ENCODE measurements at regions not wholly inside any gene's neighbourhood (a gene's known extent, or its start where the extent isn't known, plus 50 kb on each side); places are given as distances from the start of the nearest gene placed in this dataset.

GRCh38 chr10:21171936-21172541 lies 274.9 kb upstream of the NEBL start:
- Histone ChIP-seq H3K9ac (ENCODE audit: low read length) (no peak overlapping the region), H3K36me3 (ENCODE audit: control insufficient read depth, low read depth, low read length) (no peaks in the 10 kb centered on the region), H3K4me3 (ENCODE audit: low read length) (peak overlapping the region; percentile 68), H3K9me3 (ENCODE audit: control insufficient read depth, low read depth, low read length) (no peaks in the 10 kb centered on the region), H3K27ac (ENCODE audit: low read length) (no peak overlapping the region), H3K27me3 (ENCODE audit: control insufficient read depth, insufficient read depth, low read length) (peaks cover 49% of the 10 kb centered on the region), H3K4me1 (ENCODE audit: control insufficient read depth, low read depth, low read length) (peaks cover 14% of the 10 kb centered on the region)

- H3K27ac ChIP-seq (ENCODE audit: low read length) = no peak overlapping the region
Observed at GRCh38 chr10:21171197-21171935, 274.3 kb upstream of the NEBL start.

GRCh38 chr10:21170216-21170615 lies 273.1 kb upstream of the NEBL start:
- Histone ChIP-seq H3K36me3 (ENCODE audit: control insufficient read depth, low read depth, low read length) (no peaks in the 10 kb centered on the region), H3K27ac (ENCODE audit: low read length) (no peak overlapping the region), H3K27me3 (ENCODE audit: control insufficient read depth, insufficient read depth, low read length) (peaks cover 34% of the 10 kb centered on the region), H3K4me1 (ENCODE audit: control insufficient read depth, low read depth, low read length) (peaks cover 8% of the 10 kb centered on the region), H3K4me3 (ENCODE audit: low read length) (no peak overlapping the region), H3K9me3 (ENCODE audit: control insufficient read depth, low read depth, low read length) (no peaks in the 10 kb centered on the region), H3K9ac (ENCODE audit: low read length) (no peak overlapping the region)

More at GRCh38 chr10:21171197-21171935, 274.3 kb upstream of the NEBL start:
- H3K9ac ChIP-seq (ENCODE audit: low read length) = no peak overlapping the region
- peaks cover 14% of the 10 kb centered on the region for H3K4me1 ChIP-seq (ENCODE audit: control insufficient read depth, low read depth, low read length)
- peaks cover 46% of the 10 kb centered on the region for H3K27me3 ChIP-seq (ENCODE audit: control insufficient read depth, insufficient read depth, low read length)
- H3K36me3 ChIP-seq (ENCODE audit: control insufficient read depth, low read depth, low read length) = no peaks in the 10 kb centered on the region
- no peak overlapping the region for H3K4me3 ChIP-seq (ENCODE audit: low read length)
- H3K9me3 ChIP-seq (ENCODE audit: control insufficient read depth, low read depth, low read length) = no peaks in the 10 kb centered on the region

- no peak overlapping the region for H3K4me3 ChIP-seq (ENCODE audit: low read length)
- peaks cover 25% of the 10 kb centered on the region for H3K27me3 ChIP-seq (ENCODE audit: control insufficient read depth, insufficient read depth, low read length)
- H3K36me3 ChIP-seq (ENCODE audit: control insufficient read depth, low read depth, low read length) = no peaks in the 10 kb centered on the region
- no peak overlapping the region for H3K9ac ChIP-seq (ENCODE audit: low read length)
- H3K4me1 ChIP-seq (ENCODE audit: control insufficient read depth, low read depth, low read length) = peaks cover 5% of the 10 kb centered on the region
- no peak overlapping the region for H3K27ac ChIP-seq (ENCODE audit: low read length)
- H3K9me3 ChIP-seq (ENCODE audit: control insufficient read depth, low read depth, low read length) = no peaks in the 10 kb centered on the region
Observed at GRCh38 chr10:21169271-21169670, 272.2 kb upstream of the NEBL start.

GRCh38 chr10:21167288-21168010 lies 270.3 kb upstream of the NEBL start:
- H3K9ac ChIP-seq (ENCODE audit: low read length) = no peak overlapping the region
- peaks cover 1% of the 10 kb centered on the region for H3K4me1 ChIP-seq (ENCODE audit: control insufficient read depth, low read depth, low read length)
- peaks cover 2% of the 10 kb centered on the region for H3K9me3 ChIP-seq (ENCODE audit: control insufficient read depth, low read depth, low read length)
- H3K27ac ChIP-seq (ENCODE audit: low read length) = no peak overlapping the region
- no peak overlapping the region for H3K4me3 ChIP-seq (ENCODE audit: low read length)
- peaks cover 10% of the 10 kb centered on the region for H3K27me3 ChIP-seq (ENCODE audit: control insufficient read depth, insufficient read depth, low read length)
- no peaks in the 10 kb centered on the region for H3K36me3 ChIP-seq (ENCODE audit: control insufficient read depth, low read depth, low read length)

GRCh38 chr10:21166557-21167287 lies 269.6 kb upstream of the NEBL start:
- no peak overlapping the region for H3K27ac ChIP-seq (ENCODE audit: low read length)
- no peak overlapping the region for H3K4me3 ChIP-seq (ENCODE audit: low read length)
- no peaks in the 10 kb centered on the region for H3K4me1 ChIP-seq (ENCODE audit: control insufficient read depth, low read depth, low read length)

GRCh38 chr10:21165489-21165888 lies 268.4 kb upstream of the NEBL start:
- H3K4me1 ChIP-seq (ENCODE audit: control insufficient read depth, low read depth, low read length) = no peaks in the 10 kb centered on the region
- peaks cover 6% of the 10 kb centered on the region for H3K9me3 ChIP-seq (ENCODE audit: control insufficient read depth, low read depth, low read length)
- no peaks in the 10 kb centered on the region for H3K36me3 ChIP-seq (ENCODE audit: control insufficient read depth, low read depth, low read length)
- no peak overlapping the region for H3K9ac ChIP-seq (ENCODE audit: low read length)
- H3K27me3 ChIP-seq (ENCODE audit: control insufficient read depth, insufficient read depth, low read length) = no peaks in the 10 kb centered on the region
- no peak overlapping the region for H3K4me3 ChIP-seq (ENCODE audit: low read length)
- no peak overlapping the region for H3K27ac ChIP-seq (ENCODE audit: low read length)

More at GRCh38 chr10:21166557-21167287, 269.6 kb upstream of the NEBL start:
- H3K9ac ChIP-seq (ENCODE audit: low read length) = no peak overlapping the region
- H3K36me3 ChIP-seq (ENCODE audit: control insufficient read depth, low read depth, low read length) = no peaks in the 10 kb centered on the region
- H3K27me3 ChIP-seq (ENCODE audit: control insufficient read depth, insufficient read depth, low read length) = peaks cover 3% of the 10 kb centered on the region
- H3K9me3 ChIP-seq (ENCODE audit: control insufficient read depth, low read depth, low read length) = peaks cover 6% of the 10 kb centered on the region

- no peak overlapping the region for H3K4me3 ChIP-seq (ENCODE audit: low read length)
- no peak overlapping the region for H3K27ac ChIP-seq (ENCODE audit: low read length)
- no peak overlapping the region for H3K9ac ChIP-seq (ENCODE audit: low read length)
- no peaks in the 10 kb centered on the region for H3K27me3 ChIP-seq (ENCODE audit: control insufficient read depth, insufficient read depth, low read length)
- peaks cover 6% of the 10 kb centered on the region for H3K9me3 ChIP-seq (ENCODE audit: control insufficient read depth, low read depth, low read length)
- H3K4me1 ChIP-seq (ENCODE audit: control insufficient read depth, low read depth, low read length) = peaks cover 4% of the 10 kb centered on the region
- H3K36me3 ChIP-seq (ENCODE audit: control insufficient read depth, low read depth, low read length) = no peaks in the 10 kb centered on the region
Observed at GRCh38 chr10:21164687-21165086, 267.6 kb upstream of the NEBL start.

- no peak overlapping the region for H3K4me3 ChIP-seq (ENCODE audit: low read length)
- H3K9ac ChIP-seq (ENCODE audit: low read length) = no peak overlapping the region
- peaks cover 6% of the 10 kb centered on the region for H3K9me3 ChIP-seq (ENCODE audit: control insufficient read depth, low read depth, low read length)
- H3K27me3 ChIP-seq (ENCODE audit: control insufficient read depth, insufficient read depth, low read length) = no peaks in the 10 kb centered on the region
- H3K4me1 ChIP-seq (ENCODE audit: control insufficient read depth, low read depth, low read length) = peaks cover 13% of the 10 kb centered on the region
- no peak overlapping the region for H3K27ac ChIP-seq (ENCODE audit: low read length)
- H3K36me3 ChIP-seq (ENCODE audit: control insufficient read depth, low read depth, low read length) = no peaks in the 10 kb centered on the region
Observed at GRCh38 chr10:21162948-21163347, 265.8 kb upstream of the NEBL start.

- Histone ChIP-seq H3K4me1 (ENCODE audit: control insufficient read depth, low read depth, low read length) (peaks cover 13% of the 10 kb centered on the region), H3K27me3 (ENCODE audit: control insufficient read depth, insufficient read depth, low read length) (no peaks in the 10 kb centered on the region), H3K4me3 (ENCODE audit: low read length) (no peak overlapping the region), H3K27ac (ENCODE audit: low read length) (no peak overlapping the region), H3K9ac (ENCODE audit: low read length) (no peak overlapping the region), H3K9me3 (ENCODE audit: control insufficient read depth, low read depth, low read length) (peaks cover 6% of the 10 kb centered on the region), H3K36me3 (ENCODE audit: control insufficient read depth, low read depth, low read length) (no peaks in the 10 kb centered on the region)
Observed at GRCh38 chr10:21161647-21162046, 264.5 kb upstream of the NEBL start.

- no peak overlapping the region for H3K9ac ChIP-seq (ENCODE audit: low read length)
- no peaks in the 10 kb centered on the region for H3K27me3 ChIP-seq (ENCODE audit: control insufficient read depth, insufficient read depth, low read length)
- H3K9me3 ChIP-seq (ENCODE audit: control insufficient read depth, low read depth, low read length) = peaks cover 6% of the 10 kb centered on the region
- H3K36me3 ChIP-seq (ENCODE audit: control insufficient read depth, low read depth, low read length) = no peaks in the 10 kb centered on the region
- H3K27ac ChIP-seq (ENCODE audit: low read length) = no peak overlapping the region
- peaks cover 13% of the 10 kb centered on the region for H3K4me1 ChIP-seq (ENCODE audit: control insufficient read depth, low read depth, low read length)
- H3K4me3 ChIP-seq (ENCODE audit: low read length) = no peak overlapping the region
Observed at GRCh38 chr10:21161090-21161625, 264.0 kb upstream of the NEBL start.
